T-cell (primary cell): ENCODE measurements at regions not wholly inside any gene's neighbourhood (a gene's known extent, or its start where the extent isn't known, plus 50 kb on each side); places are given as distances from the start of the nearest gene placed in this dataset.

ENCODE experiments used
- ATAC-seq, 4 experiments: fragments of 200-7000 bp in 3 of 4; fragments of 150-1000 bp in 1 of 4; cut with Tn5 transposase; replicated peaks in 1 of 4; 1 replicate in 3 of 4; 2 replicates in 1 of 4; pipeline ENCODE4 v1.10.0; 2021; ENCODE audit warnings: moderate library complexity in 3 of 4, mild to moderate bottlenecking in 2 of 4, moderate number of reproducible peaks in 1 of 4
- CTCF ChIA-PET, 2 donors: fragments of 300-600 bp; sonication (Branson Sonifier 250); formaldehyde crosslinking; loops; one replicate each; lab custom pipeline; 2022; ENCODE audit warnings: antibody characterized with exemption in 2 of 2; lab: Charles Lee
- POLR2A ChIA-PET, 2 donors: fragments of 300-600 bp; sonication (Branson Sonifier 250); formaldehyde crosslinking; loops; one replicate each; lab custom pipeline; 2022; ENCODE audit warnings: antibody characterized with exemption in 2 of 2; lab: Charles Lee
- DNase-seq, 35 experiments: peaks; one replicate each; pipeline versions ENCODE4 v3.0.0 to v3.0.0-alpha.2; 2013 to 2023
- H3K27ac ChIP-seq: one replicate; pipeline ENCODE4 v1.5.1; 2013; ENCODE audit warnings: low read length
- H3K27me3 ChIP-seq, 2 experiments: replicated peaks in 1 of 2; 1 replicate in 1 of 2; 2 replicates in 1 of 2; pipeline versions ENCODE4 v1.6.1 to v1.7.0; 2013; ENCODE audit warnings: low read length in 1 of 2, mixed read lengths in 1 of 2; ENCODE audit not compliant: control insufficient read depth in 2 of 2, insufficient read depth in 2 of 2; ENCODE audit errors: extremely low read depth in 1 of 2
- H3K36me3 ChIP-seq, 2 donors: 1 replicate in 1 of 2; 2 replicates in 1 of 2; pipeline versions ENCODE4 v1.6.1 to v1.7.0; 2013; ENCODE audit warnings: low read length in 1 of 2; ENCODE audit not compliant: control insufficient read depth in 2 of 2, insufficient read depth in 1 of 2; ENCODE audit errors: extremely low read depth in 1 of 2
- H3K4me1 ChIP-seq, 2 experiments: 1 replicate in 1 of 2; 2 replicates in 1 of 2; pipeline versions ENCODE4 v1.6.1 to v1.7.0; 2013; ENCODE audit warnings: low read length in 2 of 2, mixed read lengths in 1 of 2; ENCODE audit not compliant: insufficient read depth in 2 of 2, control insufficient read depth in 1 of 2; ENCODE audit errors: extremely low read depth in 1 of 2
- H3K4me3 ChIP-seq, 2 donors: 1 replicate in 1 of 2; 2 replicates in 1 of 2; pipeline versions ENCODE4 v1.5.1 to v1.7.0; 2013; ENCODE audit warnings: mild to moderate bottlenecking in 2 of 2, low read length in 1 of 2, moderate library complexity in 1 of 2; ENCODE audit not compliant: control insufficient read depth in 1 of 2; ENCODE audit errors: extremely low read depth in 1 of 2
- H3K9me3 ChIP-seq: 2 replicates; pipeline ENCODE4 v1.7.0; 2013
- H3K27ac Mint-ChIP-seq, 2 donors: one replicate each; pipeline ENCODE4 v1.8.0; 2020 to 2021; ENCODE audit warnings: mild to moderate bottlenecking in 2 of 2, mixed read lengths in 2 of 2
- H3K27me3 Mint-ChIP-seq, 2 donors: one replicate each; pipeline ENCODE4 v1.8.0; 2021 to 2022; ENCODE audit warnings: mixed read lengths in 2 of 2
- H3K36me3 Mint-ChIP-seq: one replicate; pipeline ENCODE4 v1.8.0; 2021; ENCODE audit warnings: mixed read lengths
- H3K4me1 Mint-ChIP-seq, 3 donors: one replicate each; pipeline ENCODE4 v1.8.0; 2020 to 2022; ENCODE audit warnings: mixed read lengths in 3 of 3, mild to moderate bottlenecking in 1 of 3
- H3K4me3 Mint-ChIP-seq, 3 donors: one replicate each; pipeline ENCODE4 v1.8.0; 2020 to 2022; ENCODE audit warnings: mild to moderate bottlenecking in 3 of 3, mixed read lengths in 3 of 3, moderate library complexity in 3 of 3
- H3K9me3 Mint-ChIP-seq, 3 donors: one replicate each; pipeline ENCODE4 v1.8.0; 2020 to 2022; ENCODE audit warnings: mixed read lengths in 3 of 3
- WGBS: methylation state at CpG from one replicate; pipeline ENCODE4 v1.1.5; 2013; ENCODE audit warnings: missing lambda C conversion rate; ENCODE audit not compliant: insufficient coverage; 5-methylcytosine and 5-hydroxymethylcytosine counted together

DNA sequence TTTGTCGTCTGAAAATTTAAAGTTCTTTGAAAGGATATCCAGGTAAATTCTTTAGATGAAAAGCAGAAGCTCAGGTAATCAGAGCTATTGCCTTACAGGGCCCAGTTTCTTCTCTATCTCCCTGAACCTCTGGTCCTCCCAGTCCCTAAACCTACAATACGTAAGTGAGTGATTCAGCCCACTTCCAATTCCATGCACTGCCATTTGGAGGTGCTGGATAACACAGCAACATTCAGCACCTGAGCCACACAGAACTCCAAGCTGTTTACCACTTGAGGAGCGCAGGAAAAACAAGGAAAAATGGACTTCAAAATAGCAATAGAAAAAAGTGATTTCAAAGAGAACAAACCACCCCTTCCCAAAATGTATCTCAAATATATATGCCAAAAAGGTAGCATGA is 105.0 kb upstream of the DNAJC10 start:
- ChIA-PET CTCF (no interaction called here), POLR2A (no interaction called here)
- peaks cover 0 to 11% (median 0%) of the 10 kb centered on the region in 3 donors for H3K9me3 Mint-ChIP-seq
- Histone ChIP-seq H3K9me3 (no peaks in the 10 kb centered on the region), H3K36me3 (no peaks in the 10 kb centered on the region), H3K27ac (no peak overlapping the region), H3K27me3 (no peaks in the 10 kb centered on the region), H3K4me1 (no peaks in the 10 kb centered on the region), H3K4me3 (no peak overlapping the region)
- WGBS = 100% methylated on average over 1 of the region's 3 CpGs
- DNase-seq = no peak
- no peaks in the 10 kb centered on the region for H3K4me1 Mint-ChIP-seq
- no peak overlapping the region for H3K27ac Mint-ChIP-seq
- no peaks in the 10 kb centered on the region for H3K36me3 Mint-ChIP-seq
- peaks cover 0 to 4% of the 10 kb centered on the region in 2 donors for H3K27me3 Mint-ChIP-seq
- H3K4me3 Mint-ChIP-seq = no peak overlapping the region
- no peak for ATAC-seq

GRCh38 chr2:182615036-182615435 is 101.0 kb upstream of the DNAJC10 start:
- H3K9me3 ChIP-seq = no peaks in the 10 kb centered on the region
- no peak overlapping the region for H3K4me3 ChIP-seq
- no peaks in the 10 kb centered on the region for H3K9me3 Mint-ChIP-seq
- no peaks in the 10 kb centered on the region for H3K4me1 Mint-ChIP-seq
- no peaks in the 10 kb centered on the region for H3K36me3 Mint-ChIP-seq
- DNase-seq (no peak), ATAC-seq (no peak)
- CTCF ChIA-PET = interaction anchor here in 1 of 2 donors (0.6 kb wide), 1 partner anchor 1743 kb away, joined by 5 read pairs; no protein-coding TSS in a partner anchor
- POLR2A ChIA-PET = no interaction called here
- H3K27me3 Mint-ChIP-seq = peaks cover 0 to 4% of the 10 kb centered on the region in 2 donors
- no peaks in the 10 kb centered on the region for H3K4me1 ChIP-seq
- H3K36me3 ChIP-seq = no peaks in the 10 kb centered on the region
- no peaks in the 10 kb centered on the region for H3K27me3 ChIP-seq
- no peak overlapping the region for H3K27ac Mint-ChIP-seq
- H3K4me3 Mint-ChIP-seq = no peak overlapping the region
- H3K27ac ChIP-seq = no peak overlapping the region

- H3K36me3 Mint-ChIP-seq = no peaks in the 10 kb centered on the region
- ChIA-PET CTCF (no interaction called here), POLR2A (no interaction called here)
- no peak overlapping the region for H3K4me3 Mint-ChIP-seq
- no peak overlapping the region for H3K27ac ChIP-seq
- no peak overlapping the region for H3K4me3 ChIP-seq
- no peaks in the 10 kb centered on the region for H3K4me1 ChIP-seq
- H3K9me3 ChIP-seq = no peaks in the 10 kb centered on the region
- no peak for ATAC-seq
- no peak for DNase-seq
- no peaks in the 10 kb centered on the region for H3K4me1 Mint-ChIP-seq
- 76% methylated on average over 2 of the region's 3 CpGs for WGBS
- H3K27me3 ChIP-seq = no peaks in the 10 kb centered on the region
- no peaks in the 10 kb centered on the region for H3K9me3 Mint-ChIP-seq
- peaks cover 3 to 4% of the 10 kb centered on the region in 2 donors for H3K27me3 Mint-ChIP-seq
- H3K27ac Mint-ChIP-seq = no peak overlapping the region
- H3K36me3 ChIP-seq = no peaks in the 10 kb centered on the region
These were observed 99.3 kb upstream of the DNAJC10 start for GRCh38 chr2:182616471-182617393.

DNA sequence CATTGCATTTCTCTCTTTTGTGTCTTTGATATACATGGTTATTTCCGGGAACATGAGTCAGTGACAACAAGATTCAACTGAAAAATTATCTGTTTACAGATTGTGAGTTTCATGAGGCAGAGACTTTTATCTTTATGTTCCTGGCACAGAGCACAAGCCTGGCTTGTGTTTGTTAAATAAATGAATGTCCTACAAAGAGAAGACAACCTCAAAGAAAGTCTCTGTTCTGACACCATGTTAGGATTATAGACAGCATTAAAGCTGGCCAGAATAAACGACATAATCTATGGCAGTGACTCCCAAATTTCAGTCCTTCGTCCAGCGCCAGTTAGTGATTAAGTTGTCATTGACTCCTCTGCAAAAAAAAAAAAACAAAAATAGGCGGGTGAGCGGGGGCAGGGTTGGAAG is 97.4 kb upstream of the DNAJC10 start:
- H3K9me3 Mint-ChIP-seq = no peaks in the 10 kb centered on the region
- DNase-seq = no peak
- no peaks in the 10 kb centered on the region for H3K36me3 ChIP-seq
- ATAC-seq = no peak
- H3K4me1 Mint-ChIP-seq = no peaks in the 10 kb centered on the region
- H3K9me3 ChIP-seq = no peaks in the 10 kb centered on the region
- H3K27ac Mint-ChIP-seq = no peak overlapping the region
- no peaks in the 10 kb centered on the region for H3K36me3 Mint-ChIP-seq
- H3K27me3 ChIP-seq = no peaks in the 10 kb centered on the region
- H3K4me3 Mint-ChIP-seq = no peak overlapping the region
- POLR2A ChIA-PET = no interaction called here
- CTCF ChIA-PET = no interaction called here
- no peaks in the 10 kb centered on the region for H3K4me1 ChIP-seq
- 100% methylated on average over 1 of the region's 6 CpGs for WGBS
- H3K27ac ChIP-seq = no peak overlapping the region
- H3K4me3 ChIP-seq = no peak overlapping the region
- H3K27me3 Mint-ChIP-seq = peaks cover 5 to 7% of the 10 kb centered on the region in 2 donors

GRCh38 chr2:182619276-182619675 is 96.8 kb upstream of the DNAJC10 start:
- DNase-seq (no peak), ATAC-seq (no peak)
- ChIA-PET POLR2A (no interaction called here), CTCF (no interaction called here)
- no peaks in the 10 kb centered on the region for H3K36me3 Mint-ChIP-seq
- H3K4me3 ChIP-seq = no peak overlapping the region
- H3K4me1 Mint-ChIP-seq = no peaks in the 10 kb centered on the region
- H3K4me1 ChIP-seq = no peaks in the 10 kb centered on the region
- H3K27ac ChIP-seq = no peak overlapping the region
- WGBS = 38% methylated on average over 1 of the region's 2 CpGs
- H3K27me3 Mint-ChIP-seq = peaks cover 5 to 7% of the 10 kb centered on the region in 2 donors
- H3K27me3 ChIP-seq = no peaks in the 10 kb centered on the region
- no peaks in the 10 kb centered on the region for H3K9me3 ChIP-seq
- no peaks in the 10 kb centered on the region for H3K36me3 ChIP-seq
- no peak overlapping the region for H3K27ac Mint-ChIP-seq
- no peaks in the 10 kb centered on the region for H3K9me3 Mint-ChIP-seq
- no peak overlapping the region for H3K4me3 Mint-ChIP-seq

DNA sequence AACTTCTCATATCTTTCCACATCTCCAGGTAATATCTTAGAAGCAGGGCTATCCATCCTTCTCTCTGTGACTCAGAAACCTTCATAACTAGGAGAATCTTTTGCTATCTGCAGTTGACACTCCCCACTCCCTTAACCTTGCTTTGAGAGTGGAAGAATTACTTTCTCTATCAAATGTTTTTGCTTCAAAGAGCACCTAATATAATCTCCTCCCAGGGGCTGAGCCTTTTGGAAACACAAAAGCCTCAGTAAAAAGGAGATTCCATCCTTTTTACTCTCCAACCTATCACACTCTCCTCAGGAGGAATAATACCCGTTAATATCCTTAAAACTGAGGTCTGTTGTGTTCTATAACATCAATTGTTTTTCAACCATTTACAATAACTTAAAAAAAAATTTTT is 94.9 kb upstream of the DNAJC10 start:
- WGBS = no CpG with 5 or more reads among the region's 1 CpG
- Mint-ChIP-seq H3K27me3 (peaks cover 5 to 7% of the 10 kb centered on the region in 2 donors), H3K36me3 (no peaks in the 10 kb centered on the region), H3K9me3 (no peaks in the 10 kb centered on the region), H3K4me3 (no peak overlapping the region), H3K27ac (no peak overlapping the region), H3K4me1 (no peaks in the 10 kb centered on the region)
- no peaks in the 10 kb centered on the region for H3K9me3 ChIP-seq
- DNase-seq (no peak), ATAC-seq (no peak)
- ChIA-PET CTCF (no interaction called here), POLR2A (no interaction called here)
- no peaks in the 10 kb centered on the region for H3K27me3 ChIP-seq
- no peaks in the 10 kb centered on the region for H3K4me1 ChIP-seq
- H3K36me3 ChIP-seq = no peaks in the 10 kb centered on the region
- no peak overlapping the region for H3K27ac ChIP-seq
- H3K4me3 ChIP-seq = no peak overlapping the region
